SIG-M5 (cell line): ENCODE measurements at regions not wholly inside any gene's neighbourhood (a gene's known extent, or its start where the extent isn't known, plus 50 kb on each side); places are given as distances from the start of the nearest gene placed in this dataset.
"Not testable (repeated sequence)": the region's sequence is repeated elsewhere in the genome, so short reads cannot be mapped to it uniquely, and the experiment has no call there.

Experiments used
- DNase-seq: peaks from one replicate; lab custom pipeline; 2025; lab: John Stamatoyannopoulos, UW

DNA sequence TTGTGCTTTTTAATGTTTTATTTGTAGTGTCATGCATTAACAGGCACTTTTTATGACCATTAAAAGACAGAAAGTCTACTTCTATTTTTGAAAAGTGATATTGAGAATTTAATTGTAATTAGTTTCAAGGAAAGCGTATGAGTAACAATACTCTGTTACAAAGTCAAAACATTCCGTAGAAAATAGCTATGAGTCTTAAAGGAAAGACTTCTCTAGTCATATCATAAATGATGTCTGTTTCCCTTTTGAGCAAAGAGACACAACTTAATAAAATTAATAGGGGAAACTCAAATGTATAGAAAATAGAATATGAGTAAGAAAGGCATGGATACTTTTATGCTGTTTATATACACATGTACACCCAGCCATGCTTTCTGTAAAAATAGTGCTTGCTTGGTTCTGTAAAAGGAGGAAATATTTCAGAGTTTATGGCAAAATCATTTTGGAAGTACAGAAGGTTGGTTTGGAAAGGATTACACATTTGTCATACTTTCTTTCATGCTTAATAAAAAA, 107.8 kb upstream of the AHI1 start:
- DNase-seq: no peak

DNA sequence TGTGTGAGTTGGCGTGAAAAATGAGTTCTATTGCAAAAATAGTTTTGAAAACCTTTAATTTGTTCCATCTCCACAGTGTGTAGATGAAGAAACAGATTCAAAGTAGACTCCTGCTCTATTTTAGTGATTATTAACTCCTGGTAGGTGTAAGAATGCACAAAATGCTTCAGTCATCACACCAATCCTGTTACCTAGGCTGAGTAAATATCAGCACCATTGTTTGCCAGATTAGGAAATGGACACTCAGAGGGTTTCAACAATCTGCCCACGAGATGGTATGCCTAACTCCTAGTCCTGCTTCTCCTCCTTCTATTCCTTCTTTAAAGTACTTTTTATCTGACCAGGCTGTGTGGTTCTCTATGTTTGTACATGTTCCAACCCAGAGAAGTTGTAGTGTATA, 108.9 kb upstream of the AHI1 start:
- no peak for DNase-seq

DNA sequence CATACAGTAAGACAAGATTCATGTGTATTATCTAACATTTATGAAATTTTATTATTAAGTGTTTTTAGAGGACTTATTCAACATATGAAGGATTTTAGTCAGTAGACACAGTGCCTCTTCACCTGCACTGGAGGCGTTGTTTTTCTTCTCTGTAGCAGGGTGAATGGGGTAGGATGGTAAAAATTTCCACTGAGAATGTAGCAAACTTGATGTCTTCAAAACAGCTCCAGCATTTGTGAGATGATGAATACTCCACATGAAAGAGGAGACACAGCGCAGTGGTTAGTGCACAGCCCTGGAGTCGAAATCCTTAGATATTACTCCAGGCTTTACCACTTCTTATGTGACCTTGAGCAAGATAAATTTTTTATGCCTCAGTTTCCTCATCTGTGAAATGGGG, 110.5 kb upstream of the AHI1 start:
- no peak for DNase-seq

- not testable (repeated sequence) for DNase-seq
These were observed 112.7 kb upstream of the AHI1 start for GRCh38 chr6:135610192-135610591.

DNA sequence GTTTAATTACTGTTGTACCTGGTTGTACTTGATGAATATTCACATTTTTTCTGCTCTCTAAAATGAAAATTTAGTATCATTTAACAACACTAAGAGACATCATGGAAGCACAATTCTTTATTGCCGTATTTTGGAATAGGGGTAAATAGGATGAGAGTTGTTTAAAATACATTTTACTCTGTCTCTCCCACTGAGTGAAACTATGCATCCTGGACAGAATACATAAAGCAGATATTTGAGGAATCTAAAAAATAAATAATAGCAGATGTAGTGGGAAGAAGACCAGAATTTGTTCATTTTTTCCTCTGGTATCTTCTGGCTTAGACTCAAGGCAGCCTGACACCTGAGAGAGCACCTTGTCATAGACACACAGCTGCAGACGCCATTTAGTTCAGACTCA, 119.1 kb upstream of the AHI1 start:
- no peak for DNase-seq

- no peak for DNase-seq
These were observed 119.7 kb upstream of the AHI1 start for GRCh38 chr6:135617222-135617621.

GRCh38 chr6:135622081-135622480, 124.5 kb upstream of the AHI1 start:
- DNase-seq: no peak

GRCh38 chr6:135623979-135624378, 126.4 kb upstream of the AHI1 start:
- DNase-seq: no peak

DNA sequence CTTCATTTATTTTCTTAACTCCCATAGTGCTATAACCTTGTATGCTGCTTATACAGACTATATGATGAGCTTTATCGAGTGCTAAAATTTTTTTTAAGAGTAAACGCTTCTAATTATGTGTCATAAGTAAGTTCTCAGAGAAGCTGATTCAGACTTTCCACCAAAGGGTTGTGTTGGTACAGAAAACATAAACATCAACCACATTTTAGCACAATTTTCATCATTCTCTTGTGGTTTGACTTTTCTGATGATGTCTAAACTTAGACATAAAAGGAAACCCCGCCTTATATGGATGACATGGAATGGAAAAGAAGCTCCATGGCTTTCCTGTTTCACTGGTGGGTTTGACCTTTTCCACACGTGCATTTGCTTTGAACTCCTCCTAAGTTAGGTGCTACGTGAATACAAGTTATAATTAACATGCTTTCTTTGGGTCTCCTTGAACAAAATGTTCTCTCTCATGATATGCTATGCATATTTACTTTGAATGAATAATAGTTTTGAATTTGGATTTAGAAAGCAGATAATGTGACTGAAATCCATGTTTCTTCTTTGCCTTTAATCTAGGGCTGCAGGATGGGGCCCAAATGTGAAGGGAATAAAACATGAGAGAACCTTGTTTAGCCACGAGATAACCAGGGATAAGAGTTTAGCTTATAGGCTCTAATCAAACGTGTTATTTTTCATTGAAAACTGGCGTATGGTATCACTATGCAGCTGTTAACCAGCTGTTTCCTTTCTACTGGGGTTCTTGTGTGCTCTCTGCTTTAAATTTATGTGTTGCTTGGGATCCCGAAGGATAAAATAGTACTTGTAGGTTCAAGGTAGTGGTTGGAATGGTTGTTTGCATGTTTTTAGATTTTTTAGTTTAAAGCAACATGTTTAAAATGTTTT, 127.1 kb upstream of the AHI1 start:
- DNase-seq: no peak

- not testable (repeated sequence) for DNase-seq
These were observed 128.5 kb upstream of the AHI1 start for GRCh38 chr6:135626001-135626400.

GRCh38 chr6:135627092-135627715, 129.7 kb upstream of the AHI1 start:
- DNase-seq: no peak

DNA sequence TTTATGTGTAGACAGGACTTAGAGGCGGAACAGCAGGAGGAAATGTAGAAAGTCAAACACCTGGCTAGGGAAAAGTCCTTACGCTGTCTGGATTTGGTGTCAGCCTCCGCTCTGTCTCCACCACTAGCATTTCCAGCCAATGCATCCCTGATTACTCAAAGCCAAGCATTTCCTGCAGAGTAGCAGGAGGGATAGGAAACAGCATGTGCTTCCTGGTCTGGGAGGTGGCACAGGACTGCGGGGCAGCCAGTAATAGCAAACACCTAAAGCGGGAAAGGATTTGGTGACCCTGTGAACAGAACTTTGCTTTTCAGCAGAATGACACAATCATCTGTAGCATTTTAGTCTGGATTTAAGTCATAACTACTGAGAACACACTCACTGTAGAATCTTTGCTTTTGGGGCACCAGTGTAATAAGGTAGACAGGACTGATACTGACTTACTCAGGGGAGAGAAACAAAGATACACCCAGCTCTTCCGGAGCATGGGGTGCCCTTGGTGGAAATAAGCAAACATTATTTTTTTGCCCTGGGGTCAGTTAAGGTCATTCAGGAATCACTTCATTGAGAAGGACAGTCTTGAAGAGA, 133.3 kb upstream of the AHI1 start:
- DNase-seq: no peak

- no peak for DNase-seq
These were observed 134.3 kb upstream of the AHI1 start for GRCh38 chr6:135631821-135632220.

- no peak for DNase-seq
These were observed 136.0 kb upstream of the AHI1 start for GRCh38 chr6:135633573-135633972.

DNA sequence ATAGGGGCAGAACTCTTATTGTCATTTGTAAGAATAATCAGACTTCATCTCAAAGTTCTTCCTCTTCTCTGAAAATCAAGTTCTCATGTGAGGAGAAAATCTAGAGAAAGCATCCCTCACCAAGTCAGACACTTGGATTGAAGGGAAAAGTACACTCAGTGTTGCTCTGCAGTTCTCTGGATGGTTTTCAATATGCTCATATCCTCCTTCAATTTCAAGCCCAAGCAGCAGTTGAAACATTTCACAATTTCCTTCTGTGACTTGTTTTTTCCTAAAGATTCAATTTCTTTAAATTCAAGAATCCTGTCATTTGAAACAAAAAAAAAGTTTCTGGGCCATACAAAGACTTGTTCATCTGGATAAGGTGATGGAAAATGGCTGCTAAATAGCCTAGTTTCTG, 140.2 kb upstream of the AHI1 start:
- no peak for DNase-seq

DNA sequence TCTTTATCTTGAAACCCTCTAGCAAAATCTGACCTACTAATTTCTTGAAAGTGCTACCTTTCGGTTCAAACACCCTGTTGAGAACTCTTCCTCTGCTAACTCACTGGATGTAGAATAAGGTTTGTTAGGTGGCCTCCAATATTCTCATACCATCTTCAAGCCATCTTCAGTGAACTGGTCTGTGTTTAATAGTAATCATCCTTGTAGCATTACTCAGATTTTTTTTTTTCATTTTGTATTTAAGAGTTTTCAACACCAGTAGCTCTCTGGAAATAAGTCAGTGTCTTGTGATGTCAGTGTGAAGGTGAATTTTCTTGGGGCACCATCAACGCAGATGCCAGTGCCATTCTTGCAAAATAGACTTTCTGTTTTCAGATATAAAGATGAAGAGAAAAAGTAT, 140.6 kb upstream of the AHI1 start:
- DNase-seq: no peak

GRCh38 chr6:135640048-135640447, 142.5 kb upstream of the AHI1 start:
- no peak for DNase-seq

- DNase-seq: no peak
These were observed 143.0 kb upstream of the AHI1 start for GRCh38 chr6:135640449-135641111.

- DNase-seq: no peak
These were observed 145.4 kb upstream of the AHI1 start for GRCh38 chr6:135642912-135643311.

GRCh38 chr6:135644394-135644793, 146.9 kb upstream of the AHI1 start:
- DNase-seq: no peak

DNA sequence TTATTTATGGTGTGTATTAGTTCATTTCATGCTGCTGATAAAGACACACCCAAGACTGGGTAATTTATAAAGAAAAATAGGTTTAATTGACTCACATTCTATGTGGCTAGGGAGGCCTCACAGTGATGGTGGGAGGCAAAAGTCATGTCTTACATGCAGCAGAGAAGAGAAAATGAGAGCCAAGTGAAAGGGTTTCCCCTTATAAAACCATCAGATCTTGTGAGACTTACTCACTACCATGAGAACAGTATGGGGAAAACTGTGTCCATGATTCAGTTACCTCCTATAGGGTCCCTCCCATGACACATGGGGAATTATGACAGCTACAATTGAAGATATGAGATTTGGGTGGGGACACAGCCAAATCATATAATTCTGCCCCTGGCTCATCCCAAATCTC, 150.0 kb upstream of the AHI1 start:
- DNase-seq: no peak

GRCh38 chr6:135651964-135652755, 154.6 kb upstream of the AHI1 start:
- DNase-seq: no peak
